IPS-20b (cell line): ENCODE measurements at regions not wholly inside any gene's neighbourhood (a gene's known extent, or its start where the extent isn't known, plus 50 kb on each side); places are given as distances from the start of the nearest gene placed in this dataset.

ENCODE experiments used
- H3K27ac ChIP-seq: one replicate; pipeline ENCODE4 v1.5.1; 2013; ENCODE audit warnings: low read length
- H3K27me3 ChIP-seq: 2 replicates; pipeline ENCODE4 v1.6.1; 2013; ENCODE audit warnings: mild to moderate bottlenecking, low read length, inconsistent platforms; ENCODE audit not compliant: insufficient read depth
- H3K36me3 ChIP-seq: 2 replicates; pipeline ENCODE4 v1.6.1; 2013; ENCODE audit warnings: low read depth, mild to moderate bottlenecking, inconsistent platforms, low read length, moderate library complexity; ENCODE audit not compliant: insufficient read depth
- H3K4me1 ChIP-seq: 2 replicates; pipeline ENCODE4 v1.6.1; 2013; ENCODE audit warnings: mild to moderate bottlenecking, control low read depth, inconsistent platforms, low read length, moderate library complexity; ENCODE audit not compliant: insufficient read depth
- H3K4me3 ChIP-seq: 2 replicates; pipeline ENCODE4 v1.5.1; 2013; ENCODE audit warnings: mild to moderate bottlenecking, low read length, inconsistent platforms
- H3K9ac ChIP-seq: 2 replicates; pipeline ENCODE4 v1.6.1; 2013; ENCODE audit warnings: low read depth, mild to moderate bottlenecking, inconsistent platforms, low read length, moderate library complexity
- H3K9me3 ChIP-seq: 2 replicates; pipeline ENCODE4 v1.6.1; 2013; ENCODE audit warnings: mild to moderate bottlenecking, low read depth, low read length, inconsistent platforms; ENCODE audit not compliant: insufficient read depth

GRCh38 chr18:40630496-40630895 lies 1324.5 kb upstream of the PIK3C3 start:
- Histone ChIP-seq H3K9ac (no peak overlapping the region), H3K27ac (no peak overlapping the region), H3K36me3 (no peaks in the 10 kb centered on the region), H3K27me3 (no peaks in the 10 kb centered on the region), H3K9me3 (peaks cover 6% of the 10 kb centered on the region; the same call in 1 of the 2 replicates), H3K4me1 (no peaks in the 10 kb centered on the region), H3K4me3 (no peak overlapping the region)

- Histone ChIP-seq H3K36me3 (no peaks in the 10 kb centered on the region), H3K4me1 (no peaks in the 10 kb centered on the region; the same call in 1 of the 2 replicates), H3K4me3 (no peak overlapping the region)
These were observed 1330.1 kb upstream of the PIK3C3 start for GRCh38 chr18:40624959-40625358.

GRCh38 chr18:40613721-40614120 lies 1341.3 kb upstream of the PIK3C3 start:
- H3K27ac ChIP-seq, result no peak overlapping the region
- no peak overlapping the region for H3K9ac ChIP-seq
- H3K4me3 ChIP-seq, result no peak overlapping the region
- H3K27me3 ChIP-seq, result no peaks in the 10 kb centered on the region
- no peaks in the 10 kb centered on the region for H3K9me3 ChIP-seq
- H3K36me3 ChIP-seq, result no peaks in the 10 kb centered on the region
- H3K4me1 ChIP-seq, result no peaks in the 10 kb centered on the region

More at GRCh38 chr18:40624959-40625358, 1330.1 kb upstream of the PIK3C3 start:
- H3K9me3 ChIP-seq, result no peaks in the 10 kb centered on the region
- H3K9ac ChIP-seq, result no peak overlapping the region
- no peak overlapping the region for H3K27ac ChIP-seq
- H3K27me3 ChIP-seq, result no peaks in the 10 kb centered on the region

GRCh38 chr18:40612356-40612755 lies 1342.7 kb upstream of the PIK3C3 start:
- Histone ChIP-seq H3K4me3 (no peak overlapping the region), H3K27me3 (no peaks in the 10 kb centered on the region), H3K9ac (no peak overlapping the region), H3K36me3 (no peaks in the 10 kb centered on the region), H3K4me1 (no peaks in the 10 kb centered on the region), H3K27ac (no peak overlapping the region), H3K9me3 (no peaks in the 10 kb centered on the region)

- H3K4me3 ChIP-seq, result no peak overlapping the region
- H3K36me3 ChIP-seq, result no peaks in the 10 kb centered on the region
- H3K27ac ChIP-seq, result no peak overlapping the region
- H3K9ac ChIP-seq, result no peak overlapping the region
- H3K4me1 ChIP-seq, result no peaks in the 10 kb centered on the region
- H3K9me3 ChIP-seq, result no peaks in the 10 kb centered on the region
- no peaks in the 10 kb centered on the region for H3K27me3 ChIP-seq
These were observed 1346.8 kb upstream of the PIK3C3 start for GRCh38 chr18:40608226-40608625.

GRCh38 chr18:40607542-40608148 lies 1347.4 kb upstream of the PIK3C3 start:
- H3K4me3 ChIP-seq, result no peak overlapping the region
- no peaks in the 10 kb centered on the region for H3K36me3 ChIP-seq
- H3K9me3 ChIP-seq, result no peaks in the 10 kb centered on the region
- H3K27me3 ChIP-seq, result no peaks in the 10 kb centered on the region
- H3K4me1 ChIP-seq, result no peaks in the 10 kb centered on the region
- no peak overlapping the region for H3K9ac ChIP-seq
- no peak overlapping the region for H3K27ac ChIP-seq

GRCh38 chr18:40606996-40607395 lies 1348.0 kb upstream of the PIK3C3 start:
- Histone ChIP-seq H3K4me3 (no peak overlapping the region), H3K9ac (no peak overlapping the region), H3K27ac (no peak overlapping the region), H3K4me1 (no peaks in the 10 kb centered on the region), H3K9me3 (no peaks in the 10 kb centered on the region), H3K36me3 (no peaks in the 10 kb centered on the region), H3K27me3 (no peaks in the 10 kb centered on the region)

GRCh38 chr18:40583671-40584070 lies 1371.4 kb upstream of the PIK3C3 start:
- Histone ChIP-seq H3K27me3 (no peaks in the 10 kb centered on the region), H3K27ac (no peak overlapping the region), H3K9ac (no peak overlapping the region), H3K4me3 (no peak overlapping the region), H3K9me3 (peaks cover 3% of the 10 kb centered on the region; the same call in 1 of the 2 replicates), H3K4me1 (no peaks in the 10 kb centered on the region), H3K36me3 (no peaks in the 10 kb centered on the region)

GRCh38 chr18:40582105-40582504 lies 1372.9 kb upstream of the PIK3C3 start:
- Histone ChIP-seq H3K9ac (no peak overlapping the region), H3K27me3 (no peaks in the 10 kb centered on the region), H3K27ac (no peak overlapping the region), H3K4me3 (no peak overlapping the region), H3K9me3 (peaks cover 2% of the 10 kb centered on the region; the same call in 1 of the 2 replicates), H3K4me1 (peaks cover 7% of the 10 kb centered on the region), H3K36me3 (no peaks in the 10 kb centered on the region)

- Histone ChIP-seq H3K27me3 (no peaks in the 10 kb centered on the region), H3K9me3 (no peaks in the 10 kb centered on the region), H3K27ac (no peak overlapping the region), H3K9ac (no peak overlapping the region), H3K36me3 (no peaks in the 10 kb centered on the region), H3K4me1 (peaks cover 18% of the 10 kb centered on the region), H3K4me3 (no peak overlapping the region)
These were observed 1377.1 kb upstream of the PIK3C3 start for GRCh38 chr18:40577981-40578365.

DNA sequence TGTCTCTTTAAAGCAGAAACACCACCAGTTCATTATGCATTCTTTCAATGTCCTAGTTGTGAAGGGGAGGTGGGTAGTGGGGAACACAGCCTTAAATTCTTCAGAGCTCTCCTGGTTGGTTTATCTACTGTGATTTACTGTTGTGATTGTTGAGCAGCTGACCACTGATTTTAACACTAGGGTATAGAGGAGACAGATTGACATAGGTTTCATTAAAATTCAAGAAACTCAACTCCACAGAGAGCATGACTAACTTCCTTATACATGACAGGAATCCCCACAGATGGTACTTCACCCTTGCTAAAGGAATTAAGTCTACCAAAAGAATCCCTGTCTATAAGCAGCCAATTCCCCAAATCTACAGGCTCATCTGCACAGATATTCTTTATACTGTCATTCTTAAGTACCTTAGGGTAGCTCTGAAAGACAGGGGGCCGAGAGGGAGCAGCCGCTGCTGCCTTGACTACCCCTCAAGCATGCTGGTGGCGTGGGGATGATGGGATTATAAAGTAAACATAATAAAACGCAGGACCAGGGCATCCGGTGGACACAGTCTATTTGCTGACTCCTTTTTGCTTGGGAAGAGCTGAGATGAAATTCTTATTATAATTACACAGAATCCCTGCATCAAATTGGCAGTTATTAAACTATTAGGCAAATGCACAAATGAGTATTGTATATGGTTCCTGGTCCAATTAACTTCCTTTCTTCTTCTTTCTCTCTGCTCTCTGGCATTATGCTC lies 1377.6 kb upstream of the PIK3C3 start:
- Histone ChIP-seq H3K9ac (no peak overlapping the region), H3K4me1 (peaks cover 18% of the 10 kb centered on the region), H3K9me3 (no peaks in the 10 kb centered on the region), H3K4me3 (no peak overlapping the region), H3K36me3 (no peaks in the 10 kb centered on the region), H3K27me3 (no peaks in the 10 kb centered on the region), H3K27ac (no peak overlapping the region)

DNA sequence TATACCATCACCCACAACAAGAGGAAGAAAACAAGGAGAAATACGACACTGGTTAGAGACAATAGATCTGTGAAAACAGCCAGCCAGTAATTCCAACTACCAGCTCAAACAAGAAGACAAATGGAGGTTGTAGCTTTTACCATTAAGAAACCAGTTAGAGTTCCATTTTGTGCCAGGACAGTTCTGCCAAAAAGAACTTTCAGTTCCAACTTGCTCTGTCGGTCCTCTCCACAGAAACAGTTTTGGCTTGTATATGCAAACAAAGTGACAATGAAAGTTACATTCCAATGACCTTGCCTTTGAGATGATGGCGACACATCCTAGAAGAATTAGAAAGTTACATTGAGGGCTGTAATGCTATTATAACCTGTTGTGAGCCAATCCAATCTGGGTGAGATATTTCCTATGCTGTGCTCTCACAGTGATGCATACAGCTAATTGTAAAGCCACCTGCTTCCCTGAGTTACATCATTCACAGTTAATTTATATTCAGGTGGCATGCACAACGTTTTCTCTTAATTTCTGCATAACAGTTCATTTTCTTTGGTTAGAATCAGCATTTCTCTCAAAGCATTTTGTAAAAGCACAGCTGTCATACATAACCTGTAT lies 1378.4 kb upstream of the PIK3C3 start:
- Histone ChIP-seq H3K4me3 (no peak overlapping the region), H3K4me1 (peaks cover 18% of the 10 kb centered on the region), H3K27ac (no peak overlapping the region), H3K9ac (no peak overlapping the region), H3K27me3 (no peaks in the 10 kb centered on the region), H3K36me3 (no peaks in the 10 kb centered on the region), H3K9me3 (no peaks in the 10 kb centered on the region)
